ENCODE measurements at regions not wholly inside any gene's neighbourhood (a gene's known extent, or its start where the extent isn't known, plus 50 kb on each side); places are given as distances from the start of the nearest gene placed in this dataset.

DNA sequence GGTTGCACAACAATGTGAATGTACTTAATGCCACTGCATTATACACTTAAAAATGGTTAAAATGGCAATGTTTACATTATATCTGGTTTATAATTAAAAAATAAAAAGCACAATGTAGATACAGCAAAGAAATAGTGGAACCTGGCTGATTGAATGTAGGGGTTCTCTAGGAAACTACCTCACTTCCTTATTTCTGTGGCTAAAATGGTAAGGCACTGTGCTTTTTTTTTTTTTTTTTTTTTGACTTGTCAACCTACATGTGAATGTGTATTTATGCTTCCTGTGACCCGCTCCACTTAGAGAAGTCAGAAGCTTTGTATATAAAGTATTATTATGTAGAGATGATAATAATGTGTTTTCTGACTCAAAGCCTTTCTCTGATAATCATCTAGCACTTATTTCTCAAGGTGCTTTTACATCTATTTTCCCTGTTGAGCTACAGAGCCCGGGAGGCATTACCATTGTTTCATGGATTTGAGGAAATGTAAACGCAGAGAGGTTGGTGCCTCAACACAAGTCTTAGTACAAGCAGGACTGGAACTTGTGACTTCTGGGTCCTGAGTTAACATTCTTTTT, 55.0 kb downstream of the SOX4 start:
- no peak for DNase-seq (ENCODE audit: extremely low spot score, insufficient read length, low read depth)
- no peak for FAIRE-seq

DNA sequence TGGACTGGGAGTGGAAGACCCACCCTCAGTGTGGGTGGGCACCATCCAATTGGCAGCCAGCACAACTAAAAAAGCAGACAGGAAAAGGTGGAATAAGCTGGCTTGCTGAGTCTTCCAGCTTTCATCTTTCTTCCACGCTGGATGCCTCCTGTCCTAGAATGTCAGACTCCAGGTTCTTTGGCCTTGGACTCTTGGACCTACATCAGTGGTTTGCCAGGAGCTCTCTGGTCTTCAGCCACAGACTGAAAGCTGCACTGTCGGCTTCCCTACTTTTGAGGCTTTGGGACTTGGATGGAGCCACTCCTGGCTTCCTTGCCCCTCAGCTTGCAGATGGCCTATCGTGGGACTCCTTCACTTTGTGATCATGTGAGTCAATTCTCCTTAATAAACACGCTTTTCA, 59.8 kb downstream of the SOX4 start:
- no peak for DNase-seq (ENCODE audit: extremely low spot score, insufficient read length, low read depth)
- FAIRE-seq = no peak

DNA sequence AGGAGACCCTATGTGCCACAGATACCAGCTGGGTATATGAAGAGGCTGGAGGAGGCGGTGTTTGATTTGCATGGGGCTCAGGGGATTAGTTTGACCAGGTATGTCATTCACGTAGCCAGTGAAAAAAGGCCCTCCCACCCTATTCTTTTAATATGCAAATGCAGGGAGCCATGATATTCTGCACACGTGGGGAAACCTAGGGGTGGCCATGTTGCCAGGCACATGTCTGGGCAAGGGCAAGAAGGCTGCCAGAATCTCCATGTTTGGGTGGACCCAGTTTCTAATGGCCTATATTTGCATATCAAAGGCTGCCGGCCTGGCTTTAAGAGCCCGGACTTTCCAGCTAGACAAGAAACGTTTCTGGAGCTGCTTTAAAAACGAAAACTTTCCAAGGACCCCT, 60.4 kb downstream of the SOX4 start:
- FAIRE-seq (no peak), DNase-seq (ENCODE audit: extremely low spot score, insufficient read length, low read depth) (no peak)

DNA sequence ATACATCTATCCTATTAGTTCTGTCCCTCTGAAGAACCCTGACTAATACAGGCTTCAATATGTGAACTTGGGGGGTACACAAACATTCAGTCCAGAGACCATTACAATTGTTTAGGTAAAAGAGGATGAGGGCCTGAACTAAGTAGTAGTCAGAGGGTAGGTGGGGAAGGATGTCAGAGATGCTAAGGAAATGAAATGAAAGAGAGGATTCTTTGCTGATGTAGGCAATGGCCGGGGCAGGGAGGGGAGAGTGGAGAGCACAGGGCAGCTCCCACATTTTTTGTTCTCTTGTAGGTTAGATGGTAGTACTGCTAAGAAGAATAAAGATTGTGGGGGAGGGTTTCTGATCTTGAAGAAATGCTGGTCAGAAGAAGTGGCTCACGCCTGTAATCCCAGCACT, 60.8 kb downstream of the SOX4 start:
- DNase-seq (ENCODE audit: extremely low spot score, insufficient read length, low read depth) = no peak
- FAIRE-seq = no peak

DNA sequence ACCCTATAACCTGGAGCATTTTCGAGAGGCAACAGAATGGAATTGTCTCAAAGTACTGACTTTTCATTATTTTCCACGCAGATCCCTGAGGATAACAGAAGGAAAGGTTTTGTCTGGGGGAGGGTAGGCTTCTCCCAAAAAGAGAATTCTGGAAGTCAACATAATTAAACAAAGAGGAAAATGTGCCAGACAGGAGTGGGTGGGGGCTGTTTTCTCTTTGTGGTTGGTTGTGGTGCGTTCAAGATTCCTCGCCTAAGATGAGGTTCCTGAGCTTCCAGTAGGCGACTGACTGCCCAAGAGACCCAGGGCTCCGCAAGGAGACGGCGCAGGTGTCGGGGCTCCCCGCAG, 70.4 kb downstream of the SOX4 start:
- DNase-seq (ENCODE audit: extremely low spot score, insufficient read length, low read depth) (no peak), FAIRE-seq (no peak)

DNA sequence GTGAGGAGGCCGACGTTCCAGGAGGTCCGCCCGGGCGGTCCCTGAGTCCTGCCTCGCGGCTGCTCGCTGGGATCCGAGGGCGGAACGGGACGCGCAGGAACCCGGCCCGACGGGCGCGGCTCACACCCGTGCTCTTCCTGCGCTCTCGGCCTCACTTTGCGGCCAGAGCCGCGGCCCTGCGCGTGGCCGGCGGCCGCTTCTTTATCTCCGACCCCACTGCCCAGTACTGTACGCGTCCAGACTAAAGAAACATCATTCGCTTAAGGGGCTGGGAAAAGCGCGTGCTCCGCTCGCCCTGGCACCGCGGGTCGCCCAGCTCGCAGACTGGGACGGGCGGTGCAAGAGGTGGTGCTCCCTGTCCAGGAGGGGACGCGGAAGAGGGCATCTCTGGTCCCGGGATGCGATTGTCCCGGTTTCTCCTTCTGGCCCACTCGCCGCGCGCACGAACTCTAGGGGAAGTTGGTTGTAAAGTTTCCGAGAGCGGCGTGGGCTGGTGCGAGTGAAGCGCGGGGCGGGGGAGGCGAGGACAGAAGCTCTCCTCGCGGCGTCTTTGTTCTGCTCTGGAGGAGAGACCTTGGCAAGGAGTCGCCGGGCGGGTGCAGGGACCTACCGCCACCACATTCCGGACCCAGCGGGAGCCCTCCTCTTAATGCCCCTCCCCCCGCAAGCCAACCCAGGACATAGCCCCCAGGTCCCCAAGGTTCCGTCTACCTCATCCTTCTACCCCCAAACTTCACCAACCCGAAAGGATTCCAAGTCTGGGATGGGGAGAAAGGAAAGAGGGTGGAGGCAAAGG, 71.0 kb downstream of the SOX4 start:
- DNase-seq (ENCODE audit: extremely low spot score, insufficient read length, low read depth) (no peak), FAIRE-seq (no peak)

DNA sequence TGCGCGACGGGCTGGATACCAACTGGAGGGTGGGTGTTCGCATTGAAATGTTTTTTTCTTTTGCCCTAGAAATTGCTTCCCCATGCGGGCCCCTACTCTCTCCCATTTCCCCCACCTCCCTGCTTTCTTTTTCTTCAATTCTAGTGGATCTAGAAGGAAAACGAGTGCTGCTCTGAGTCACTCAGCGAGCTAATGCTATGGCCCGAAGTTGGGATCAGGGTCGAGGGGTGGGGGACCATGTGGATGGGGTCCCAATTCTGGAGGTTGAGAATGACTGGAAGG, 71.5 kb downstream of the SOX4 start:
- no peak for DNase-seq (ENCODE audit: extremely low spot score, insufficient read length, low read depth)
- FAIRE-seq = no peak

DNA sequence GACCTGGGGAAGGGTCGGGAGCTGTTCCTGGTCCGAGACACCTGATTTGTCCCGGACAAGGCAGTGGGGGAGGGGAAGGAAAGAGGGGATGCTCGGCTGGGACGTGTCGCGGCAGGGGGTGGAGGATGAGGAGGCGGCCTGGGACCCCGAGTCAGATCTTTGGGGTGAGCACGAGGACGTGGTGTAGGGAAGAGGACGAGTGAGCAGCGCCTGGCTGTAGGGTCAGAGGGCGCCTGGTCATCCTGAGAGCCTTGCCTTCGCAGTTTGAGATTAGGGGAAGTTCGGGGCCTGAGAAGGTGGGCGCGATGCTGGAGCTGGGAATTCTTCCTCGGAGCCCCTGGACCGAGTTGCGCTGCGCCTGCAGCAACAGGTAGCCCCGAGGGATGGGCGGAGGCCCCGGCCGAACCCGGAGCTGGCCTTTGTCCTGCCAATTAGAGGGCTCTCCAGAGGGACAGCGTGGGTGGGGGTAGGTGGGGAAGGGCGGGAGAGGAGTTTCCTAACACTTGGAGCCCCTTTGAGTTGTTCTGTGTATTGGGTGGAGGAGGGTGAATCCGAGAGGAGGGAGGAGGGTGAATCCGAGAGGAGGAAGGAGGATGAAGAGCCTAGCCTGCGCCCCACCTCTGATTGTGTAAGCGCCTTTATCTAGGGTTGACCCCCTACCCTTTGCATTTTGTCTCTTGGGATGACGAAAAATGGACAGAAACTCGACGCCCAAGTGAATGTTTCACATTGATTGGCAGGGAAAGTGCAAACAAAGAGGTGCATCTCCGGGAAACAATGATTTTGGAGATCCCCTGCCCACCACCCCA, 72.0 kb downstream of the SOX4 start:
- no peak for DNase-seq (ENCODE audit: extremely low spot score, insufficient read length, low read depth)
- FAIRE-seq = no peak

DNA sequence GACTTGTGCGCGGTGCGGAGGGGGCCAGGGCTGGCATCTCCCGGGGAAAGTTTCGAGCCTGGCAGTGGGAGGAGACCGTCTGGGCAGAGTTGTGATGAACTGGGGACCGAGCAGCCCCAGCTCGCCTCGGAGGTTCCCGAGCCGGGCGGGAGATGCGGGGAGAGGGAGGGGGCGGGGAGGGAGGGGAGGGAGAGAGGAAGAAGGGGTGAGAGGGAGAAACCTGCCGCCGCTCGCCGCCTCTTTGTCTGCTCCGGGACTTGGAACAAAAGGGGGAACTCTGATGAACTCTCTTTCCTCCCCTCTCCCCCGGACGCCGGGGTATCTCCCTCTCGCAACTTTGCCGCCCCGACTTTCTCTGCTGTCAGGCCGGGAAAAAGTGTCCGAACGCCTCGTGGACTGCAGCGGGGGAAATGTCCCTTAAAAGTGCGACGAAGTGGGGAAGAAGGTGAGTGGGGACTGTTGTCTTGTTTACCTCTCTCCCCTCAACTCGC, 72.7 kb downstream of the SOX4 start:
- DNase-seq (ENCODE audit: extremely low spot score, insufficient read length, low read depth) = no peak
- FAIRE-seq = no peak

DNA sequence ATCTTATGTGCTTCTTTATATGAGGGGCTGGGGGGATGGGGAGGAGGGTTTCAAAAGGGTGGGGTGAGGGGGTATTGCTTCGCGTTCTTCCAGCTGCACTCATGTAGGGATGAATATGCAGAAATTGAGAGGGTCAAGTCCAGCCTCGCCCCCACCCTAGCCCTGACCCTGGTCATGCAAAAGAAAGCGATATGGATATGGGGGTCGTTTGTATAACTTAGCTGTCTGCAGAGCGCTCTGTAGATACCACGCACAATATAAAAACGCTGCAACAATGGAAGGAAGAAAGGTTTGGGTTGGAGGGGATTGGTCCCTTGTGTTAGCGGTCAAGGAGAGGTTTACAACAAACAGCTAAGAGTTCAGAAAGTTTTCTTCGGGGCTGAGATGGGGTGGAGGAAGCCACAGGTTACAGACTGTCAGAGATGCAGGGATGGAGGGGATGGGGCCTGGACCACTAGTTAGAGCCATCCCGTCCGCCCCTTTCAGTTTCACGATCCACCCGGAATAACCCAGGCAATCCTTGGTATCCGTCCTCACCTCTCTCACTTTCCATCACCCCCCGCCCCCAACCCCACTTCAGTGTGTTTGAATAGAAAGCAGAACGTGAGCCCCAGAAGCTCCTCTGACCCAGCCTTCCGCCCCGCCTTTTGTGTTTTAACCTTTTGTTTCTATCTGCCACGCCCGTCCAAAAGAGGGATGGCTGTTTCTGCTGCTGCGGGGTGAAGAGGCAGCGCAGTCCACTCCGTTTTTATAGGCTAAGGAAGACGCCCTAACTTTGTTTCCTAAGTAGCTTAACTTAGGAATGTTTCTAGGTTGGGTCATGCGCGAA, 73.5 kb downstream of the SOX4 start:
- no peak for DNase-seq (ENCODE audit: extremely low spot score, insufficient read length, low read depth)
- no peak for FAIRE-seq

DNA sequence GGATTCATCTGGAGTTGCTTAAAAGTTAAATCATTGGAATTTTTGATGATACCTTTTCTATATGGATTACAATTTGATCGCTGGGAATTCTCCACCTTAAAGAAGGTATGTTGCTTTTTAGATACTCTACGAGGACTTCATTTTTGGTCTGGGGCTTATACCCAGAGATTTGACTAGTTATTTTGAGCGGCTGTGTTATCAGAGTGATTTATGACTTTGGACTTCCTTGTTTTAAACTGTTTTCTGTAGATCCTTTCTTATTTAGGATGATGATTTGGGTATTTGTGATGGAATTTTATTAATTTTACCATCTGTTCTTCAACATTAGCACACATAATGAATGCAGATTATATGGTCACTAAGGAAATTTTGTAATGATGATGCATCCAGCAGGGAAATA, 75.2 kb downstream of the SOX4 start:
- FAIRE-seq = no peak

DNA sequence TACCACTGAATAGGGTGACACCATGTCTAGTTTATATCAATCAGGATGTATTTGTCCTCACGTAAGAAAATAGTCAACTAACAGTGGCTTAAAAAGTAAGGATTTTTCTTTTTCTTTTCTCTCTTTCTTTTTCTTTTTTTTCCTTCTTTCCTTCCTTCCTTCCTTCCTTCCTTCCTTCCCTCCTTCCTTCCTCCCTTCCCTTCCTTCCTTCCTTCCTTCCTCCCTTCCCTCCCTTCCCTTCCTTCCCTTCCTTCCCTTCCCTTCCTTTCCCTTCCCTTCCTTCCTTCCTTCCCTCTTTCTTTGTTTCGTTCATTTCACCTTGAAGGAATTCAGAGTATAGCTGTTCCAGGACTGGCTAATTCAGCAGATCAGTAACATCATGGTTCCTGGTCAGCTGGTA, 83.2 kb downstream of the SOX4 start:
- FAIRE-seq (no peak), DNase-seq (ENCODE audit: extremely low spot score, insufficient read length, low read depth) (no peak)

More for the DNA sequence above, 75.2 kb downstream of the SOX4 start:
- no peak for DNase-seq (ENCODE audit: extremely low spot score, insufficient read length, low read depth)

DNA sequence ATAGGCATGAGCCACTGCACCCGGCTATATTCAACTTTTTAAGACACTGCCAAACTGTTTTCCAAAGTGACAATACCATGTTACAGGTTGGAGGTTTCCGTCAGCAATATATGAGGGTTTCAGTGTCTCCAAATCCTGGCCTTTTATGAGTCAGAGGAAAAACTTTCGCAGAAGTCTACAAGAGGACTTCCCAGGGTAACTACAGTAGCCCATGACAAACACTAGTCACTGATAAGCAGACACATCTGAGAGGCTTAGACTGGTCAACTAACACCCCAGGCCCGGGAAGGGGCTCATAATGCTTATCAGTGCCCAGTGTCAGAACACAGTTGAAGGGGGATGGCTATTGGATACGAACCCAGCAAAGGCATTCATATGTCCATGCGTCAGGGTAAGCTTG, 85.4 kb downstream of the SOX4 start:
- DNase-seq (ENCODE audit: extremely low spot score, insufficient read length, low read depth) (no peak), FAIRE-seq (no peak)

DNA sequence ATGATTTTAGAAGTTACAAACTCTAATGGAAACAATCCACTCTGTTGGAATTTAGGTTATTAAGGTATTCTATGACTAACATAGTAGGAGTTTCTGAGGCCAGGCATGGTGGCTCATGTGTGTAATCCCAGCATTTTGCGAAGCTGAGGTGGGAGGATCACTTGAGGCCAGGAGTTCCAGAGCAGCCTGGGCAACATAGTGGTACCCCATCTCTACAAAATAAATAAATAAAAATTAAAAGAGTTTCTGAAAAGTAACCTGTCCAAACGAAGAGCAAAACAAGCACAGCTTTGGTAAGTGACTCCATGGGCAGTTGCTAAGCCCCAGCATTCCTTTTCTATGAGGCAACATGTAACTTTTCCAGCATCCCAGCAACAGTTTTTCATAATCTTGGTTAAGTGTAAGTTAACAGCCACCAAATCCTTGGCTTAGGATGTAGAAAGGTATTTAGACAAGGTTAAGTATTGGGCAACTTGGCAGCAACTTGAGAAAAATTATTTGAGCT, 86.3 kb downstream of the SOX4 start:
- no peak for FAIRE-seq
- no peak for DNase-seq (ENCODE audit: extremely low spot score, insufficient read length, low read depth)

DNA sequence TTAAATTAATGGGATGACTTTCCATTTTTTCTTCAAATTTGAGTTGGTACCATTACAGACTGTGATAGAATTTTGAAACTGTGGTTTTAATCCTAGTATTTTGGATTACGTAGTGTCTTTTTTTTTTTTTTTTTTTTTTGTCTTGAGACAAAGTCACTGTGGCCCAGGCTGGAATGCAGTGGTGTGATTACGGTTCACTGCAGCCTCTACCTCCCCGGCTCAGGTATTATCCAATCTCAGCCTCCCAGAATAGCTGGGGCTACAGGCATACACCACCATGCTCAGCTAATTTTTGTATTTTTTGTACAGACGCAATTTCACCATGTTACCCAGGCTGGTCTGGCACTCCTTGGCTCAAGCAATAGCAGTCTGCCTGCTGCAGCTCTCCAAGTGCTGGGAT, 87.1 kb downstream of the SOX4 start:
- FAIRE-seq (no peak), DNase-seq (ENCODE audit: extremely low spot score, insufficient read length, low read depth) (no peak)

DNA sequence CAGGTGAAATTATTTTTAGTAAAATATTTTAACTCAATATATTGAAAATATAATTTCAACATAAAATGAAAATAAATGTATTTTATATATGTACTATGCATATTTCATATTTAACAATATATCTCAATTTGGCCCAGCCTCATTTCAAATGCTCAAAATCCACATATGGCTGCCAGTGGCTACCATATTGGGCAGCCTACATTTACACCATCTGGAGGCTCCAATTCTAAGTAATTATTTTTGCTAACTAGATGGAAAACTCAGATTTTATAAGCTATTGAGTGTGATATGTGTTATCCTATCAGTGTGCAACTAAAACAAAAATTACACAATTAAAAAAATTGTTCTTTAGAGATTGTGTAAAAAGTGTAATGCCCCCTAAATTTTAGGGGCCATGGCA, 96.9 kb downstream of the SOX4 start:
- no peak for FAIRE-seq
- no peak for DNase-seq (ENCODE audit: extremely low spot score, insufficient read length, low read depth)

DNA sequence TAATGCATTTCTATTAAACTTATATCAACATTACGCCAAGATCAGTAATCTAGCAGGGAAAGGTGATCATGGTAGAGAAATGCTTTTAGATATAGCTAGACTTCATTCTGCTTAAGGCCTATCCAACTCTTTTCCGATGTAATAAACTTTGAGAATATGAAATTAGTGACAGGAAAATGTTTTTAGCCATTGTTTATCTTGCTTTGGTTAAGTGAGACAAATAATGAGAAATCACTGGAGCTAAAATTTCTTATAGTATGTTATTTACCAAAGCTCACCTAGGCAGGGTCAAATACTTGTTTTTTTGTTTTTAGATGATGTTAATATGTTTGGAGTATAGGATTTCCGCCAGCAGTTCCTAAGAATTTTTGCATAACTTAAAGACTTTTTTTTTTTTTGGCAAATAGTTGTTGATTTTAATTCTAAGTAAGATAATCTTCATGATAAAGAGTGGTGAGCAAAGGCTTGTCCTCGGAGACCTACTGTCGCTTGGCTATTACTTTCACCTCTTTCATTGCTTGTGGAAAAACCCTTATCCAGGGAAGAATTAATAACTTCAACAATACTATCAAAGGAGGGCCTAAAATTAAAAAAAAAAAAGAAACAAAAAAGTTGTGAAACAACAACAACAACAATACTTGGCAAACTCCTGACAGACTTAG, 98.3 kb downstream of the SOX4 start:
- no peak for FAIRE-seq

DNA sequence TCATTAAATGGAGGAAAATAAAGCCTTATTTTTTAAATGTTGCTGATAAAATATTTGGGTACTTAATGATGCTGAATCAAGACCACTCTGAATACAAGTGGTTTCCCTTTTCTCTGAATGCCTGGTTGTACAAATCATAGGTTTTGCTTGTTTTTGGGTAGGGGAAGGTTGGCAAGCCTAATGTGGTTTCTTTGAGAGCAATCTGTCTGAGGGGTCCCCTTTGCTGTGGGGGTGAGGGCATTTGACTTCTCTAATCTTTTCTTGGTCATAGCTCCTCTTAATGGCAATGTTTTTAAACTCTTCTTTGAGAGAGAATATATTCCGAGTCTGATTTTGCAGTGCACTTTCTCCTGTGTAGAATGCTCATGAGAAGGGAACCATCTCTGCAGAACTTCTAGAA, 99.2 kb downstream of the SOX4 start:
- FAIRE-seq (no peak), DNase-seq (ENCODE audit: extremely low spot score, insufficient read length, low read depth) (no peak)

More for the DNA sequence above, 98.3 kb downstream of the SOX4 start:
- DNase-seq (ENCODE audit: extremely low spot score, insufficient read length, low read depth) = no peak

DNA sequence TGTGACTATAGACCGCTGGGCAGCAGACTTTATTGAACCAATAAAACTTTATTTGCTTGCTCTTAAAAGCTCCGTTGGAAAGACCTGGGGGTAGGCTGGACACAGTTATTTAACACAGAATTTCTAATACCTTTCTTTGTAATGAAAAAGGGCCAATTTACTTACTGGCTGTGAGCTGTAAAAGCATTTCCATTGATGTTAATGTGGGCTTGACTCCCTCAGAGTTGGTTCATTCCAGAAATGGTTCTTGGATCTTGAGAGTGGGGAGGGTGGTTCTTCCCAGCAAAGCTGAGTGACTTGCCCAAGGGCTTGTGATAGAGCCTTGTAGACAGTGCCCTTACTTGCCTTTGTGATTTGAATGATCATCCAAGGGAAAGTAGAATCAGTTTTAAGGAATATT, 100.6 kb downstream of the SOX4 start:
- DNase-seq (ENCODE audit: extremely low spot score, insufficient read length, low read depth) (no peak), FAIRE-seq (no peak)
